CD4-positive, alpha-beta T cell (primary cell): ENCODE measurements at regions not wholly inside any gene's neighbourhood (a gene's known extent, or its start where the extent isn't known, plus 50 kb on each side); places are given as distances from the start of the nearest gene placed in this dataset.

Source experiments
- ATAC-seq: fragments of 200-7000 bp; cut with Tn5 transposase; one replicate; pipeline ENCODE4 v1.10.0; 2022; ENCODE audit warnings: mild to moderate bottlenecking; ENCODE audit not compliant: poor library complexity
- CTCF ChIA-PET: fragments of 350-600 bp; sonication (Branson Sonifier 250); formaldehyde crosslinking; loops from one replicate; lab custom pipeline; 2021; ENCODE audit warnings: antibody characterized with exemption, inconsistent platforms; lab: Charles Lee
- POLR2A ChIA-PET: fragments of 350-600 bp; sonication (Branson Sonifier 250); formaldehyde crosslinking; loops from one replicate; lab custom pipeline; 2021; ENCODE audit warnings: antibody characterized with exemption, inconsistent platforms; lab: Charles Lee
- DNase-seq, 14 experiments: peaks; one replicate each; pipeline ENCODE4 v3.0.0-alpha.2; 2013 to 2020; ENCODE audit warnings: mixed read lengths in 2 of 14
- H3K27ac ChIP-seq, 2 donors: one replicate each; pipeline versions ENCODE4 v1.5.1 to v1.7.0; 2013; ENCODE audit warnings: low read length in 2 of 2, low read depth in 1 of 2, mild to moderate bottlenecking in 1 of 2
- H3K27me3 ChIP-seq, 2 experiments: 1 replicate in 1 of 2; 2 replicates in 1 of 2; pipeline versions ENCODE4 v1.6.1 to v1.7.0; 2013; ENCODE audit warnings: low read length in 2 of 2, control low read depth in 1 of 2, mild to moderate bottlenecking in 1 of 2, moderate library complexity in 1 of 2; ENCODE audit not compliant: insufficient read depth in 2 of 2, control insufficient read depth in 1 of 2
- H3K36me3 ChIP-seq: one replicate; pipeline ENCODE4 v1.6.1; 2013; ENCODE audit warnings: low read length, control low read depth; ENCODE audit not compliant: insufficient read depth
- H3K4me1 ChIP-seq: one replicate; pipeline ENCODE4 v1.6.1; 2013; ENCODE audit warnings: low read length, control low read depth; ENCODE audit not compliant: insufficient read depth
- H3K4me3 ChIP-seq: one replicate; pipeline ENCODE4 v1.5.1; 2013; ENCODE audit warnings: mild to moderate bottlenecking, low read length, moderate library complexity
- H3K9me3 ChIP-seq, 2 experiments: 1 replicate in 1 of 2; 2 replicates in 1 of 2; pipeline versions ENCODE4 v1.6.1 to v1.7.0; 2013; ENCODE audit warnings: low read length in 2 of 2, mild to moderate bottlenecking in 2 of 2, control low read depth in 1 of 2, moderate library complexity in 1 of 2; ENCODE audit not compliant: control insufficient read depth in 1 of 2, insufficient read depth in 1 of 2
- H3K27ac Mint-ChIP-seq: one replicate; pipeline ENCODE4 v1.8.0; 2020; ENCODE audit warnings: mixed read lengths
- H3K27me3 Mint-ChIP-seq: one replicate; pipeline ENCODE4 v1.8.0; 2021; ENCODE audit warnings: mixed read lengths
- H3K36me3 Mint-ChIP-seq: one replicate; pipeline ENCODE4 v1.8.0; 2021; ENCODE audit warnings: low read depth, mixed read lengths
- H3K4me1 Mint-ChIP-seq: one replicate; pipeline ENCODE4 v1.8.0; 2021; ENCODE audit warnings: low read depth, mixed read lengths
- H3K4me3 Mint-ChIP-seq: one replicate; pipeline ENCODE4 v1.8.0; 2020; ENCODE audit warnings: mild to moderate bottlenecking, mixed read lengths
- H3K9me3 Mint-ChIP-seq: one replicate; pipeline ENCODE4 v1.8.0; 2020; ENCODE audit warnings: mixed read lengths
- intact Hi-C, 2 experiments: fragments of 100-400 bp; cut with DNase I in 1 of 2; cut with micrococcal nuclease in 1 of 2; formaldehyde crosslinking; loops; one replicate each; pipeline versions ENCODE4 v1.15.1 to v1.9.0; 2023 to 2025; cut with DNase I, micrococcal nuclease
- TF ChIP-seq, protein P1 (sequence below): fragments of 200-600 bp; IDR thresholded peaks from one replicate; pipeline ENCODE4 v1.8.0; 2022; ENCODE audit warnings: antibody characterized with exemption, mild to moderate bottlenecking

DNA sequence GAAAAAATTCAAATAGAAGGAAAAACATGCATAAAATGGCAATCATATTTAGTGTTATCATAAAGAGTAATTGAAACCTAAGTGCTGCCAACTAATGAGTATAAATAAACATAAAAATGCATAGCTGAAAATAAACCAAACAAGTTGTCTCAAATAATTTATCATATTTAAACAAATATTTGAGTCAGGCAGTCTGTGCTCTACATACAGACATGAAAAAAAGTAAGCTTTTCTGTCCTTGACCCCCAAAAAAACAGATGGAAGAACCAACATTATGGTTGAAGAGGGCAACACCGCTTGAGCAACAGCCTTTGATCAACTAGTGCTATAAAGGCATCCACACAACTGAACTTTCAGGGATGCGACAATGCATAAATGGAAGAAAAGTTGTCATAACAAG lies 735.1 kb upstream of the MIR17HG start:
- H3K4me1 ChIP-seq, result no peaks in the 10 kb centered on the region
- POLR2A ChIA-PET, result no interaction called here
- H3K4me3 ChIP-seq, result no peak overlapping the region
- Mint-ChIP-seq H3K27ac (no peak overlapping the region), H3K9me3 (peaks cover 5% of the 10 kb centered on the region), H3K4me3 (no peak overlapping the region), H3K36me3 (no peaks in the 10 kb centered on the region), H3K4me1 (no peaks in the 10 kb centered on the region), H3K27me3 (no peaks in the 10 kb centered on the region)
- H3K9me3 ChIP-seq, result peaks cover 0 to 10% of the 10 kb centered on the region in 2 experiments
- CTCF ChIA-PET, result no interaction called here
- H3K27me3 ChIP-seq, result no peaks in the 10 kb centered on the region
- TF ChIP-seq, protein P1, sequence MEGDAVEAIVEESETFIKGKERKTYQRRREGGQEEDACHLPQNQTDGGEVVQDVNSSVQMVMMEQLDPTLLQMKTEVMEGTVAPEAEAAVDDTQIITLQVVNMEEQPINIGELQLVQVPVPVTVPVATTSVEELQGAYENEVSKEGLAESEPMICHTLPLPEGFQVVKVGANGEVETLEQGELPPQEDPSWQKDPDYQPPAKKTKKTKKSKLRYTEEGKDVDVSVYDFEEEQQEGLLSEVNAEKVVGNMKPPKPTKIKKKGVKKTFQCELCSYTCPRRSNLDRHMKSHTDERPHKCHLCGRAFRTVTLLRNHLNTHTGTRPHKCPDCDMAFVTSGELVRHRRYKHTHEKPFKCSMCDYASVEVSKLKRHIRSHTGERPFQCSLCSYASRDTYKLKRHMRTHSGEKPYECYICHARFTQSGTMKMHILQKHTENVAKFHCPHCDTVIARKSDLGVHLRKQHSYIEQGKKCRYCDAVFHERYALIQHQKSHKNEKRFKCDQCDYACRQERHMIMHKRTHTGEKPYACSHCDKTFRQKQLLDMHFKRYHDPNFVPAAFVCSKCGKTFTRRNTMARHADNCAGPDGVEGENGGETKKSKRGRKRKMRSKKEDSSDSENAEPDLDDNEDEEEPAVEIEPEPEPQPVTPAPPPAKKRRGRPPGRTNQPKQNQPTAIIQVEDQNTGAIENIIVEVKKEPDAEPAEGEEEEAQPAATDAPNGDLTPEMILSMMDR, result no peak
- intact Hi-C loops, result no loop called here
- no peak for DNase-seq
- no peaks in the 10 kb centered on the region for H3K36me3 ChIP-seq
- ATAC-seq, result no peak
- no peak overlapping the region for H3K27ac ChIP-seq

DNA sequence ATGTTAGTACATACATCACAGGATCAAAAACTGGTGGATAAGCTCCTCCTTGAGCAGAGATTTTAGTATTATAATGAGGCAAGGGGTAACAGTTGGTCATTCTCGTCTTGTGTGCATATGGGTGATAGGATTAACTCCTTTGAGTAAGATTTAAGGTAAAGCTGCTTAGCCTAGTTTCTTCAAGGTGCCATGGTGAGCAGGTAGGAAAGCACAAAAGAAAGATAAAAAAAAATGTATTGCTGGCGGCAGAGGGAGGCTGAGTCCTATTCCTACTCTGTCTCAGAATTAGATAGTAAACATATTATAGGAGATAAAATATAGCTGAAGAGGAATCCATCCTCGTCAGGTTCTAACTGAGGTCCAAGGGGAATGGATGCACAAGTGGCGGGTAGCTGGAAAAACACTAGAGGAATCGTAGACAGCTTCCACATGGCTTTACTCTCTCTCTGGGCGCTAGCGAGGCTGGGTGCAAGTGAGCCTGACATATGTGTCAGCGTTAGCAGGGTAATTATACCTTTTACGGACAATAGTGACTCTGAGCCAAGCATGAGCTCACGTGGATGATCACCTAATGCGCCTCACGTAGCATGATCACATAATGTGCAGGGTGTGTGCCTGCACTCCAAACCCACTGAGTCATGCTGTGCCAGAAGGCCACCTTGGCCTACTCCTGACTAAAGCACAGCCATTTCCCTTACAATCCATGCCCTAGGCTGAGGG lies 734.3 kb upstream of the MIR17HG start:
- H3K27ac Mint-ChIP-seq, result no peak overlapping the region

DNA sequence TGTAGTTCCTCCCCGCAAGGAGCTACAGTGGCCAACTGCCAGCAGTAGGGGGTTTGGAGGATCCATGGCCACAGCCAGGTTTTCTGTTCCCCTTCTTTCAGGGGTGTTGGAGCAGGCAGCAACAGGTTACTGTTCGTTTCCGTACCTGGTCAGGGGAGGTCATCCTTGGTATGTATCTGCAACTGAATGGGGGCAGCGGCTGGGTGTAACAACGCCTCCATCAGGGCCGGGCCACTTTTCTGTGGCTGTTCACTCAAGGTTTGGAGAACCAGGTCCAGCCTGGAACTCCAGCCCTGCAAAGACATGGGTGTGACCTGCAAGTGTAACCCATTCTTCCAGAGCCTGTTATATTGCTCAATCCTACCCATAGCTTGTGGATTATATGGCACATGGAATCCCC lies 732.3 kb upstream of the MIR17HG start:
- Mint-ChIP-seq H3K4me1 (no peaks in the 10 kb centered on the region), H3K27ac (no peak overlapping the region), H3K9me3 (peaks cover 8% of the 10 kb centered on the region), H3K36me3 (no peaks in the 10 kb centered on the region), H3K4me3 (no peak overlapping the region), H3K27me3 (no peaks in the 10 kb centered on the region)
- Histone ChIP-seq H3K4me3 (no peak overlapping the region), H3K36me3 (no peaks in the 10 kb centered on the region), H3K27ac (no peak overlapping the region), H3K27me3 (no peaks in the 10 kb centered on the region), H3K9me3 (peaks cover 0 to 10% of the 10 kb centered on the region in 2 experiments), H3K4me1 (no peaks in the 10 kb centered on the region)
- TF ChIP-seq, protein P1, result no peak
- intact Hi-C loops, result no loop called here
- DNase-seq (no peak), ATAC-seq (no peak)
- ChIA-PET POLR2A (no interaction called here), CTCF (no interaction called here)

More for the DNA sequence above, 734.3 kb upstream of the MIR17HG start:
- Histone ChIP-seq H3K4me1 (no peaks in the 10 kb centered on the region), H3K4me3 (no peak overlapping the region), H3K9me3 (peaks cover 0 to 10% of the 10 kb centered on the region in 2 experiments), H3K27me3 (no peaks in the 10 kb centered on the region), H3K36me3 (no peaks in the 10 kb centered on the region), H3K27ac (no peak overlapping the region)
- ATAC-seq, result no peak
- H3K4me1 Mint-ChIP-seq, result no peaks in the 10 kb centered on the region
- intact Hi-C loops, result no loop called here
- peaks cover 5% of the 10 kb centered on the region for H3K9me3 Mint-ChIP-seq
- H3K27me3 Mint-ChIP-seq, result no peaks in the 10 kb centered on the region
- TF ChIP-seq, protein P1, result no peak
- ChIA-PET CTCF (no interaction called here), POLR2A (no interaction called here)
- no peaks in the 10 kb centered on the region for H3K36me3 Mint-ChIP-seq
- H3K4me3 Mint-ChIP-seq, result no peak overlapping the region
- DNase-seq, result no peak
